Pons (tissue), 1 donor: ENCODE measurements at regions not wholly inside any gene's neighbourhood (a gene's known extent, or its start where the extent isn't known, plus 50 kb on each side); places are given as distances from the start of the nearest gene placed in this dataset.
"Not testable (repeated sequence)": the region's sequence is repeated elsewhere in the genome, so short reads cannot be mapped to it uniquely, and the experiment has no call there.

ENCODE experiments used
- DNase-seq: peaks from one replicate; pipeline ENCODE4 v3.0.0-alpha.2; 2016; ENCODE audit warnings: low spot score

- DNase-seq: no peak
Observed at GRCh38 chr21:22020221-22020620, 1022.0 kb downstream of the NCAM2 start.

GRCh38 chr21:22023896-22024295 is 1025.7 kb downstream of the NCAM2 start:
- not testable (repeated sequence) for DNase-seq

GRCh38 chr21:22044431-22044830 is 1046.2 kb downstream of the NCAM2 start:
- no peak for DNase-seq

GRCh38 chr21:22046576-22046975 is 1048.4 kb downstream of the NCAM2 start:
- no peak for DNase-seq

GRCh38 chr21:22056904-22057303 is 1058.7 kb downstream of the NCAM2 start:
- DNase-seq: no peak

GRCh38 chr21:22062472-22063139 is 1064.4 kb downstream of the NCAM2 start:
- DNase-seq: no peak

- DNase-seq: no peak
Observed at GRCh38 chr21:22063140-22063539, 1064.9 kb downstream of the NCAM2 start.

GRCh38 chr21:22076471-22076870 is 1078.3 kb downstream of the NCAM2 start:
- DNase-seq: no peak

- DNase-seq: no peak
Observed at GRCh38 chr21:22083899-22084298, 1085.7 kb downstream of the NCAM2 start.

GRCh38 chr21:22096314-22096713 is 1098.1 kb downstream of the NCAM2 start:
- no peak for DNase-seq

- no peak for DNase-seq
Observed at GRCh38 chr21:22106720-22107410, 1108.7 kb downstream of the NCAM2 start.

- no peak for DNase-seq
Observed at GRCh38 chr21:22115746-22116145, 1117.5 kb downstream of the NCAM2 start.

GRCh38 chr21:22120616-22121266 is 1122.5 kb downstream of the NCAM2 start:
- no peak for DNase-seq

- DNase-seq: no peak
Observed at GRCh38 chr21:22125581-22125980, 1127.4 kb downstream of the NCAM2 start.

- no peak for DNase-seq
Observed at GRCh38 chr21:22128671-22129070, 1130.5 kb downstream of the NCAM2 start.

- no peak for DNase-seq
Observed at GRCh38 chr21:22132358-22133071, 1134.3 kb downstream of the NCAM2 start.

GRCh38 chr21:22136740-22137139 is 1138.5 kb downstream of the NCAM2 start:
- DNase-seq: no peak

- DNase-seq: no peak
Observed at GRCh38 chr21:22138297-22139016, 1140.2 kb downstream of the NCAM2 start.

- DNase-seq: no peak
Observed at GRCh38 chr21:22145545-22145944, 1147.3 kb downstream of the NCAM2 start.

GRCh38 chr21:22154579-22155274 is 1156.5 kb downstream of the NCAM2 start:
- no peak for DNase-seq

- DNase-seq: no peak
Observed at GRCh38 chr21:22164912-22165311, 1166.7 kb downstream of the NCAM2 start.
